ENCODE measurements at regions not wholly inside any gene's neighbourhood (a gene's known extent, or its start where the extent isn't known, plus 50 kb on each side); places are given as distances from the start of the nearest gene placed in this dataset.

- Mint-ChIP-seq H3K4me3 (no peak overlapping the region), H3K36me3 (ENCODE audit: low read depth) (no peaks in the 10 kb centered on the region), H3K9me3 (no peaks in the 10 kb centered on the region), H3K27me3 (ENCODE audit: low read depth) (no peaks in the 10 kb centered on the region), H3K4me1 (no peaks in the 10 kb centered on the region), H3K27ac (no peak overlapping the region)
- TF ChIP-seq CTCF (IDR thresholded peaks at IDR 0.05; ENCODE audit: unreplicated experiment in 3 of 3) = no peak
These were observed 193.9 kb downstream of the ANAPC10 start for GRCh38 chr4:144903953-144904711.

GRCh38 chr4:144905286-144905685, 192.7 kb downstream of the ANAPC10 start:
- Mint-ChIP-seq H3K9me3 (no peaks in the 10 kb centered on the region), H3K4me3 (no peak overlapping the region), H3K36me3 (ENCODE audit: low read depth) (no peaks in the 10 kb centered on the region), H3K4me1 (peaks cover 5% of the 10 kb centered on the region), H3K27ac (no peak overlapping the region), H3K27me3 (ENCODE audit: low read depth) (no peaks in the 10 kb centered on the region)
- TF ChIP-seq CTCF (IDR thresholded peaks at IDR 0.05; ENCODE audit: unreplicated experiment in 3 of 3) = no peak

GRCh38 chr4:144906181-144906925, 191.6 kb downstream of the ANAPC10 start:
- no peak overlapping the region for H3K27ac Mint-ChIP-seq
- H3K4me3 Mint-ChIP-seq = no peak overlapping the region
- no peak for TF ChIP-seq CTCF (IDR thresholded peaks at IDR 0.05; ENCODE audit: unreplicated experiment in 3 of 3)
- H3K9me3 Mint-ChIP-seq = no peaks in the 10 kb centered on the region
- H3K27me3 Mint-ChIP-seq (ENCODE audit: low read depth) = no peaks in the 10 kb centered on the region
- no peaks in the 10 kb centered on the region for H3K36me3 Mint-ChIP-seq (ENCODE audit: low read depth)
- H3K4me1 Mint-ChIP-seq = peaks cover 11% of the 10 kb centered on the region

- H3K4me1 Mint-ChIP-seq = peaks cover 11% of the 10 kb centered on the region
- H3K27ac Mint-ChIP-seq = peak overlapping the region in 1 of 3 experiments; percentile 77
- no peaks in the 10 kb centered on the region for H3K36me3 Mint-ChIP-seq (ENCODE audit: low read depth)
- no peaks in the 10 kb centered on the region for H3K9me3 Mint-ChIP-seq
- no peaks in the 10 kb centered on the region for H3K27me3 Mint-ChIP-seq (ENCODE audit: low read depth)
- no peak overlapping the region for H3K4me3 Mint-ChIP-seq
- TF ChIP-seq CTCF (IDR thresholded peaks at IDR 0.05; ENCODE audit: unreplicated experiment in 3 of 3) = no peak
These were observed 187.3 kb downstream of the ANAPC10 start for GRCh38 chr4:144910723-144911122.
